HG03432 (cell line): ENCODE measurements at regions not wholly inside any gene's neighbourhood (a gene's known extent, or its start where the extent isn't known, plus 50 kb on each side); places are given as distances from the start of the nearest gene placed in this dataset.
"Not testable (repeated sequence)": the region's sequence is repeated elsewhere in the genome, so short reads cannot be mapped to it uniquely, and the experiment has no call there.

Experiments
- ATAC-seq: cut with Tn5 transposase; IDR thresholded peaks from one replicate; pipeline ENCODE4 v1.9.1; 2021; ENCODE audit warnings: mild to moderate bottlenecking, moderate library complexity; ENCODE audit not compliant: unreplicated experiment

GRCh38 chr5:74389531-74390305 lies 250.8 kb downstream of the ENC1 start:
- no peak for ATAC-seq

GRCh38 chr5:74388411-74388810 lies 252.1 kb downstream of the ENC1 start:
- ATAC-seq: not testable (repeated sequence)

GRCh38 chr5:74386571-74387334 lies 253.8 kb downstream of the ENC1 start:
- no peak for ATAC-seq

GRCh38 chr5:74384851-74385250 lies 255.7 kb downstream of the ENC1 start:
- no peak for ATAC-seq

- ATAC-seq: no peak
Measured at GRCh38 chr5:74382987-74383593, 257.4 kb downstream of the ENC1 start.

- ATAC-seq: no peak
Measured at GRCh38 chr5:74382123-74382855, 258.2 kb downstream of the ENC1 start.

GRCh38 chr5:74380193-74380592 lies 260.3 kb downstream of the ENC1 start:
- no peak for ATAC-seq

- ATAC-seq: no peak
Measured at GRCh38 chr5:74378464-74378863, 262.1 kb downstream of the ENC1 start.

- ATAC-seq: no peak
Measured at GRCh38 chr5:74376187-74376586, 264.3 kb downstream of the ENC1 start.

- no peak for ATAC-seq
Measured at GRCh38 chr5:74375271-74375670, 265.3 kb downstream of the ENC1 start.

- ATAC-seq: no peak
Measured at GRCh38 chr5:74374656-74375055, 265.9 kb downstream of the ENC1 start.

GRCh38 chr5:74373076-74373475 lies 267.5 kb downstream of the ENC1 start:
- ATAC-seq: no peak

- ATAC-seq: no peak
Measured at GRCh38 chr5:74372502-74373064, 267.9 kb downstream of the ENC1 start.

- no peak for ATAC-seq
Measured at GRCh38 chr5:74372051-74372450, 268.5 kb downstream of the ENC1 start.

GRCh38 chr5:74371621-74372020 lies 268.9 kb downstream of the ENC1 start:
- ATAC-seq: no peak

- ATAC-seq: no peak
Measured at GRCh38 chr5:74370168-74370567, 270.4 kb downstream of the ENC1 start.

GRCh38 chr5:74369173-74369572 lies 271.4 kb downstream of the ENC1 start:
- ATAC-seq: no peak

GRCh38 chr5:74367934-74368333 lies 272.6 kb downstream of the ENC1 start:
- ATAC-seq: no peak

GRCh38 chr5:74367241-74367733 lies 273.2 kb downstream of the ENC1 start:
- no peak for ATAC-seq

GRCh38 chr5:74365723-74366122 lies 274.8 kb downstream of the ENC1 start:
- no peak for ATAC-seq

GRCh38 chr5:74364507-74364906 lies 276.0 kb downstream of the ENC1 start:
- ATAC-seq: no peak
